NT2/D1 (cell line): ENCODE measurements at regions not wholly inside any gene's neighbourhood (a gene's known extent, or its start where the extent isn't known, plus 50 kb on each side); places are given as distances from the start of the nearest gene placed in this dataset.

Source experiments
- SUZ12 ChIP-seq: IDR thresholded peaks from 2 replicates; pipeline ENCODE4 v1.6.1; 2011; ENCODE audit not compliant: insufficient read length, insufficient read depth; ENCODE audit errors: extremely low read depth
- YY1 ChIP-seq: IDR thresholded peaks from 2 replicates; pipeline ENCODE4 v1.6.1; 2011; ENCODE audit not compliant: insufficient read length, insufficient read depth
- ZNF274 ChIP-seq: IDR thresholded peaks from 2 replicates; pipeline ENCODE4 v1.6.1; 2011; ENCODE audit warnings: mild to moderate bottlenecking, low read depth, low read length

GRCh38 chr13:107685876-107686275 lies 529.5 kb downstream of the LIG4 start:
- TF ChIP-seq SUZ12: no peak
- no peak for TF ChIP-seq ZNF274
- no peak for TF ChIP-seq YY1
